ENCODE measurements at regions not wholly inside any gene's neighbourhood (a gene's known extent, or its start where the extent isn't known, plus 50 kb on each side); places are given as distances from the start of the nearest gene placed in this dataset.

DNA sequence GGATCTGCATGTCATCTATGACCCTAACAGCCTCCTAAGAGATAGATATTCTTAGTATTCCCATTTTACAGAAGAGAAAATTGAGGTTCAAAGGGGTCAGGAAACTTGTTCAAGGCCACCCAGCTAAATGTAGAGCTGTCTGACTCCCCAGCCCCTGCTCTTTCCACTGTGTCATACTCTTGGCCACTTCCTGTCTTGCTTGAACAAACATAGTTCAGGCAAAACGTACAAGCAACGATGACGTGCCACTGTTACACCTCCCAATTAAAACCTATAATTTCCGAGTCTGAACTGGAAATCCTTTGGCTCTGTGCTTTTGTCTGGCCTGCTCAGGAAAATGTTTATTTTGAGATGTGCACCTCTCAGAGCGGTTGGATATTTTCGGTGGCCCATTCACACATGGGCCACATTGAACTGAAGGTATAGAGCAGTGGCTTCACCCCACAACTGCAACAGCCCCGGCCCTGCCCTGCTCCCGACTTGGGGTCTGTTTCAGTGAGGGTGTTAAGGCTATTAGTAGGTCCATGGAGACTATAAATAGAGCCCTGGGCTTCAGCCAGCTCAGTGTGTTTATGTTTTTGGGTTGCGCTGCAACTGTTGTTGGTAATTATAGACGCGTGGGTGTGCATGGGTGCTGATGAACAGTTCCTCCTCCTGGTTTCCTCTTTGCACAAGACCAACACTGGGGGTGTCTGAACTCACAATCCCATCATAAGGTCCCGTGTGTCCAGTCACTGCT lies 172.3 kb upstream of the ADO start:
- Histone ChIP-seq H3K9ac (ENCODE audit: insufficient read depth in 1 of 2, low read length in 2 of 2) (no peak overlapping the region), H3K36me3 (ENCODE audit: control insufficient read depth in 4 of 4, insufficient read depth in 4 of 4, low read length in 4 of 4) (no peaks in the 10 kb centered on the region), H3K4me3 (no peak overlapping the region), H3K9me3 (ENCODE audit: control insufficient read depth in 4 of 4, insufficient read depth in 3 of 4, low read length in 3 of 4) (no peaks in the 10 kb centered on the region), H3K27me3 (ENCODE audit: control insufficient read depth in 3 of 3, insufficient read depth in 3 of 3, low read length in 2 of 3) (no peaks in the 10 kb centered on the region), H3K4me1 (ENCODE audit: control insufficient read depth in 5 of 5, insufficient read depth in 5 of 5, low read length in 5 of 5) (peaks cover 0 to 10% (median 8%) of the 10 kb centered on the region in 5 donors), H3K27ac (ENCODE audit: low read depth in 1 of 2, low read length in 1 of 2) (peak overlapping the region in 1 of 2 donors; percentile 77)
- TF ChIP-seq, protein P1, sequence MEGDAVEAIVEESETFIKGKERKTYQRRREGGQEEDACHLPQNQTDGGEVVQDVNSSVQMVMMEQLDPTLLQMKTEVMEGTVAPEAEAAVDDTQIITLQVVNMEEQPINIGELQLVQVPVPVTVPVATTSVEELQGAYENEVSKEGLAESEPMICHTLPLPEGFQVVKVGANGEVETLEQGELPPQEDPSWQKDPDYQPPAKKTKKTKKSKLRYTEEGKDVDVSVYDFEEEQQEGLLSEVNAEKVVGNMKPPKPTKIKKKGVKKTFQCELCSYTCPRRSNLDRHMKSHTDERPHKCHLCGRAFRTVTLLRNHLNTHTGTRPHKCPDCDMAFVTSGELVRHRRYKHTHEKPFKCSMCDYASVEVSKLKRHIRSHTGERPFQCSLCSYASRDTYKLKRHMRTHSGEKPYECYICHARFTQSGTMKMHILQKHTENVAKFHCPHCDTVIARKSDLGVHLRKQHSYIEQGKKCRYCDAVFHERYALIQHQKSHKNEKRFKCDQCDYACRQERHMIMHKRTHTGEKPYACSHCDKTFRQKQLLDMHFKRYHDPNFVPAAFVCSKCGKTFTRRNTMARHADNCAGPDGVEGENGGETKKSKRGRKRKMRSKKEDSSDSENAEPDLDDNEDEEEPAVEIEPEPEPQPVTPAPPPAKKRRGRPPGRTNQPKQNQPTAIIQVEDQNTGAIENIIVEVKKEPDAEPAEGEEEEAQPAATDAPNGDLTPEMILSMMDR (IDR thresholded peaks at IDR 0.05; ENCODE audit: control extremely low read depth, extremely low read depth) = no peak
- peak; percentile 43 to 63 (median 58) for DNase-seq
- ATAC-seq (ENCODE audit: insufficient read depth, low FRiP score) = no peak
- 40 to 44% methylated on average over 12 of the region's 12 CpGs for WGBS, 2 donors

DNA sequence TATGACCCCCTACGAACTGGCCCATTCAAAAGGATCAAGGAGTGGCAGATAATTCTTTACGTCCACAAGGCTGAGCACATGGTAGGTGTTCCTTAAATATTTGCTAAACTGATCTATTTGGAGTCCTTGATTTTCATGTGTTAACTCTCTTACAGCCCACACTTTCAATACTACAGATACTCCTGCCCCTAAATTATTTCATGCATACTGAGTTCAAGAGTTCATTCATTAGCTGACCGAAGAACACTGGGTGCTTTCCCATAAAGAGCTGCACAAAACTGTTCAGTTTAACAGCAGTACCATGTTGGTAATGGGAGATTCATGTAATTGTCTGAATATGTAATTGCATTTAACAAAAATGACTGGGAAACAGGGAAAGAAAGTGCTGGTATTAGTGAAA lies 170.5 kb upstream of the ADO start:
- H3K4me3 ChIP-seq = no peak overlapping the region
- no peak overlapping the region for H3K27ac ChIP-seq (ENCODE audit: low read depth in 1 of 2, low read length in 1 of 2)
- DNase-seq (no peak), ATAC-seq (ENCODE audit: insufficient read depth, low FRiP score) (no peak)
- no peaks in the 10 kb centered on the region for H3K27me3 ChIP-seq (ENCODE audit: control insufficient read depth in 3 of 3, insufficient read depth in 3 of 3, low read length in 2 of 3)
- peaks cover 0 to 2% (median 0%) of the 10 kb centered on the region in 4 donors for H3K9me3 ChIP-seq (ENCODE audit: control insufficient read depth in 4 of 4, insufficient read depth in 3 of 4, low read length in 3 of 4)
- TF ChIP-seq, protein P1 (IDR thresholded peaks at IDR 0.05; ENCODE audit: control extremely low read depth, extremely low read depth) = no peak
- H3K4me1 ChIP-seq (ENCODE audit: control insufficient read depth in 5 of 5, insufficient read depth in 5 of 5, low read length in 5 of 5) = peaks cover 4 to 26% (median 20%) of the 10 kb centered on the region in 5 donors
- H3K9ac ChIP-seq (ENCODE audit: insufficient read depth in 1 of 2, low read length in 2 of 2) = no peak overlapping the region
- no peaks in the 10 kb centered on the region for H3K36me3 ChIP-seq (ENCODE audit: control insufficient read depth in 4 of 4, insufficient read depth in 4 of 4, low read length in 4 of 4)
- WGBS, 2 donors = 80 to 91% methylated on average over 3 of the region's 3 CpGs

DNA sequence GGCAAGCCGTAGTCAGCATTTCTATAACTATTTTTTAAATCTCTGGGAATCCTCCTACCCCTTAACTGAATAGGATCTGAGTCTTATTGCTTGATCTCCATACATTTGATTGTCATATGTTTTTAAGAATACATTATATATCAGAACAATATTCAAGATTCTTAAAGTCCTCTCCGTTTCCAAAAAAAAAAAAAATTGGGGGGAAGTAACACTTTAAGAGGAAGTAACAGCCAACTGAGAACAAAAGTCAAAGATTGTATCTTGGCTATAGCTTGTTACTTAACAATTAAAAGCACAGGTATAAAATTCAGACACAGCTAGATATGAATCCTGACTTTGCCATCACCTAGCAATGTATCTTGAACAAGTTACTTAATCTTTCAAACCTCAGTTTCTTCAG lies 169.9 kb upstream of the ADO start:
- H3K27ac ChIP-seq (ENCODE audit: low read depth in 1 of 2, low read length in 1 of 2) = no peak overlapping the region
- no peaks in the 10 kb centered on the region for H3K27me3 ChIP-seq (ENCODE audit: control insufficient read depth in 3 of 3, insufficient read depth in 3 of 3, low read length in 2 of 3)
- 50 to 64% methylated on average over 2 of the region's 2 CpGs for WGBS, 2 donors
- peaks cover 0 to 2% (median 0%) of the 10 kb centered on the region in 4 donors for H3K9me3 ChIP-seq (ENCODE audit: control insufficient read depth in 4 of 4, insufficient read depth in 3 of 4, low read length in 3 of 4)
- DNase-seq (no peak), ATAC-seq (ENCODE audit: insufficient read depth, low FRiP score) (no peak)
- H3K4me3 ChIP-seq = no peak overlapping the region
- peaks cover 4 to 30% (median 20%) of the 10 kb centered on the region in 5 donors for H3K4me1 ChIP-seq (ENCODE audit: control insufficient read depth in 5 of 5, insufficient read depth in 5 of 5, low read length in 5 of 5)
- H3K9ac ChIP-seq (ENCODE audit: insufficient read depth in 1 of 2, low read length in 2 of 2) = no peak overlapping the region
- no peaks in the 10 kb centered on the region for H3K36me3 ChIP-seq (ENCODE audit: control insufficient read depth in 4 of 4, insufficient read depth in 4 of 4, low read length in 4 of 4)
- TF ChIP-seq, protein P1 (IDR thresholded peaks at IDR 0.05; ENCODE audit: control extremely low read depth, extremely low read depth) = no peak
